ENCODE measurements at regions not wholly inside any gene's neighbourhood (a gene's known extent, or its start where the extent isn't known, plus 50 kb on each side); places are given as distances from the start of the nearest gene placed in this dataset.

DNA sequence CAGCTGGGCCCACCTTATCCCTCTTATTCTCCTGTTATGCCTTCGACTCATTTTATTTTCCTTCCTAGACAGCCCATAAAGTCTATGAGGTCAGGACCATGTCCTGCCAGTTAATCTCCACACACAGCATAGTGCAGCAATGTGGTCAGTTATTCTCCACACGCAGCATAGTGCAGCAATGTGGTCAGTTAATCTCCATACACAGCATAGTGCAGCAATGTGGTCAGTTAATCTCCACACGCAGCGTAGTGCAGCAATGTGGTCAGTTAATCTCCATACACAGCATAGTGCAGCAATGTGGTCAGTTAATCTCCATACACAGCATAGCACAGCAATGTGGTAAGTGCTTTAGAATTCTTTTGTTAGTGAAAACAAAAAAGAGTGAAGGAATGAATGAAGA is 77.8 kb downstream of the TEX36 start:
- Histone ChIP-seq H3K36me3 (ENCODE audit: control insufficient read depth in 2 of 2, extremely low read depth in 1 of 2, insufficient read depth in 2 of 2, low read length in 2 of 2) (no peaks in the 10 kb centered on the region), H4K20me1 (replicated peaks; ENCODE audit: control insufficient read depth, extremely low read depth, insufficient read depth, low read length) (no peaks in the 10 kb centered on the region), H3K27me3 (ENCODE audit: control insufficient read depth in 2 of 2, insufficient read depth in 2 of 2, low read length in 2 of 2) (peaks cover 0 to 2% of the 10 kb centered on the region in 2 experiments), H3K9ac (replicated peaks; ENCODE audit: extremely low read depth, insufficient read depth, low read length) (no peak overlapping the region), H3K9me3 (replicated peaks; ENCODE audit: control insufficient read depth, insufficient read depth, low read length) (no peaks in the 10 kb centered on the region), H3K27ac (ENCODE audit: insufficient read depth, low read depth, low read length) (no peak overlapping the region), H3K79me2 (ENCODE audit: control insufficient read depth, insufficient read depth, low read length) (no peaks in the 10 kb centered on the region), H3K4me1 (ENCODE audit: control insufficient read depth, extremely low read depth, insufficient read depth, low read length) (peaks cover 28% of the 10 kb centered on the region), H3K4me3 (replicated peaks in 1 of 3; ENCODE audit: insufficient read depth in 1 of 3, low read depth in 1 of 3, low read length in 3 of 3) (no peak overlapping the region), H2AFZ (ENCODE audit: low read depth, low read length) (no peak overlapping the region), H3K9me1 (replicated peaks; ENCODE audit: control insufficient read depth, extremely low read depth, insufficient read depth, low read length) (no peaks in the 10 kb centered on the region), H3K4me2 (ENCODE audit: insufficient read depth, low read length) (no peak overlapping the region)
- ChIA-PET CTCF (interaction anchor here (1.6 kb wide), 1 partner anchor 62 kb away, joined by 4 read pairs; no protein-coding TSS in a partner anchor), POLR2A (no interaction called here)
- peak; percentile 21 for DNase-seq (ENCODE audit: low read depth, low spot score)
- TF ChIP-seq GATA2 (IDR thresholded peaks at IDR 0.05; ENCODE audit: insufficient read depth, insufficient read length, low read depth, low read length) (peak; percentile 10), FOS (IDR thresholded peaks at IDR 0.05; ENCODE audit: borderline replicate concordance, insufficient read depth, low read length) (no peak), MAX (IDR thresholded peaks at IDR 0.05; ENCODE audit: insufficient read depth, insufficient read length) (no peak), MYC (IDR thresholded peaks at IDR 0.05; ENCODE audit: low read depth, low read length) (no peak), JUN (IDR thresholded peaks at IDR 0.05; ENCODE audit: borderline replicate concordance, insufficient read depth, insufficient read length, low read depth) (no peak), POLR2AphosphoS5 (IDR thresholded peaks at IDR 0.05; ENCODE audit: insufficient read depth, low read depth, low read length) (no peak), EZH2 (IDR thresholded peaks at IDR 0.05; ENCODE audit: borderline replicate concordance, low read depth, low read length, severe bottlenecking) (no peak)
- TF ChIP-seq, protein P1, sequence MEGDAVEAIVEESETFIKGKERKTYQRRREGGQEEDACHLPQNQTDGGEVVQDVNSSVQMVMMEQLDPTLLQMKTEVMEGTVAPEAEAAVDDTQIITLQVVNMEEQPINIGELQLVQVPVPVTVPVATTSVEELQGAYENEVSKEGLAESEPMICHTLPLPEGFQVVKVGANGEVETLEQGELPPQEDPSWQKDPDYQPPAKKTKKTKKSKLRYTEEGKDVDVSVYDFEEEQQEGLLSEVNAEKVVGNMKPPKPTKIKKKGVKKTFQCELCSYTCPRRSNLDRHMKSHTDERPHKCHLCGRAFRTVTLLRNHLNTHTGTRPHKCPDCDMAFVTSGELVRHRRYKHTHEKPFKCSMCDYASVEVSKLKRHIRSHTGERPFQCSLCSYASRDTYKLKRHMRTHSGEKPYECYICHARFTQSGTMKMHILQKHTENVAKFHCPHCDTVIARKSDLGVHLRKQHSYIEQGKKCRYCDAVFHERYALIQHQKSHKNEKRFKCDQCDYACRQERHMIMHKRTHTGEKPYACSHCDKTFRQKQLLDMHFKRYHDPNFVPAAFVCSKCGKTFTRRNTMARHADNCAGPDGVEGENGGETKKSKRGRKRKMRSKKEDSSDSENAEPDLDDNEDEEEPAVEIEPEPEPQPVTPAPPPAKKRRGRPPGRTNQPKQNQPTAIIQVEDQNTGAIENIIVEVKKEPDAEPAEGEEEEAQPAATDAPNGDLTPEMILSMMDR (IDR thresholded peaks at IDR 0.05; ENCODE audit: extremely low read depth in 1 of 2, insufficient read depth in 1 of 2, low read depth in 1 of 2, low read length in 2 of 2) = no peak
- BruUV-seq (replicated peaks) = no TSS peak
- no peak for FAIRE-seq
- intact Hi-C loops (cut with micrococcal nuclease) (loop anchor here (5.0 kb wide), 2 partner anchors 72 to 688 kb away; no protein-coding TSS in a partner anchor), dilution Hi-C loops (cut with MboI; ENCODE audit: extremely low pct_ligation_motif_present, low sequenced_read_pairs) (no loop called here)
